ENCODE measurements at regions not wholly inside any gene's neighbourhood (a gene's known extent, or its start where the extent isn't known, plus 50 kb on each side); places are given as distances from the start of the nearest gene placed in this dataset.

GRCh38 chr18:27717816-27718215 lies 459.1 kb downstream of the CDH2 start:
- no peak for TF ChIP-seq CTCF (IDR thresholded peaks at IDR 0.05)
- no peaks in the 10 kb centered on the region for H3K9me3 Mint-ChIP-seq (ENCODE audit: unreplicated experiment)
- peaks cover 31% of the 10 kb centered on the region for H3K4me1 Mint-ChIP-seq (ENCODE audit: unreplicated experiment)
- no peak for DNase-seq (ENCODE audit: extremely low spot score, unreplicated experiment)
- no peak overlapping the region for H3K4me3 Mint-ChIP-seq (ENCODE audit: unreplicated experiment)
- H3K27ac Mint-ChIP-seq (ENCODE audit: unreplicated experiment), result no peak overlapping the region
- H3K27me3 Mint-ChIP-seq (ENCODE audit: unreplicated experiment), result no peaks in the 10 kb centered on the region
- H3K36me3 Mint-ChIP-seq (ENCODE audit: unreplicated experiment), result no peaks in the 10 kb centered on the region

GRCh38 chr18:27717250-27717649 lies 459.7 kb downstream of the CDH2 start:
- Mint-ChIP-seq H3K4me3 (ENCODE audit: unreplicated experiment) (no peak overlapping the region), H3K27me3 (ENCODE audit: unreplicated experiment) (no peaks in the 10 kb centered on the region), H3K4me1 (ENCODE audit: unreplicated experiment) (peaks cover 36% of the 10 kb centered on the region), H3K27ac (ENCODE audit: unreplicated experiment) (no peak overlapping the region), H3K36me3 (ENCODE audit: unreplicated experiment) (no peaks in the 10 kb centered on the region), H3K9me3 (ENCODE audit: unreplicated experiment) (no peaks in the 10 kb centered on the region)
- TF ChIP-seq CTCF (IDR thresholded peaks at IDR 0.05), result no peak
- no peak for DNase-seq (ENCODE audit: extremely low spot score, unreplicated experiment)

- H3K36me3 Mint-ChIP-seq (ENCODE audit: unreplicated experiment), result no peaks in the 10 kb centered on the region
- no peak overlapping the region for H3K27ac Mint-ChIP-seq (ENCODE audit: unreplicated experiment)
- TF ChIP-seq CTCF (IDR thresholded peaks at IDR 0.05), result no peak
- no peak for DNase-seq (ENCODE audit: extremely low spot score, unreplicated experiment)
- H3K4me1 Mint-ChIP-seq (ENCODE audit: unreplicated experiment), result peaks cover 51% of the 10 kb centered on the region
- no peaks in the 10 kb centered on the region for H3K9me3 Mint-ChIP-seq (ENCODE audit: unreplicated experiment)
- H3K4me3 Mint-ChIP-seq (ENCODE audit: unreplicated experiment), result no peak overlapping the region
- no peaks in the 10 kb centered on the region for H3K27me3 Mint-ChIP-seq (ENCODE audit: unreplicated experiment)
These were observed 461.2 kb downstream of the CDH2 start for GRCh38 chr18:27715751-27716150.

- Mint-ChIP-seq H3K27ac (ENCODE audit: unreplicated experiment) (peak overlapping the region; percentile 78), H3K4me3 (ENCODE audit: unreplicated experiment) (no peak overlapping the region), H3K9me3 (ENCODE audit: unreplicated experiment) (no peaks in the 10 kb centered on the region), H3K4me1 (ENCODE audit: unreplicated experiment) (peaks cover 51% of the 10 kb centered on the region), H3K36me3 (ENCODE audit: unreplicated experiment) (no peaks in the 10 kb centered on the region), H3K27me3 (ENCODE audit: unreplicated experiment) (no peaks in the 10 kb centered on the region)
- no peak for DNase-seq (ENCODE audit: extremely low spot score, unreplicated experiment)
- TF ChIP-seq CTCF (IDR thresholded peaks at IDR 0.05), result no peak
These were observed 463.2 kb downstream of the CDH2 start for GRCh38 chr18:27713738-27714095.

- no peaks in the 10 kb centered on the region for H3K36me3 Mint-ChIP-seq (ENCODE audit: unreplicated experiment)
- no peaks in the 10 kb centered on the region for H3K9me3 Mint-ChIP-seq (ENCODE audit: unreplicated experiment)
- H3K4me1 Mint-ChIP-seq (ENCODE audit: unreplicated experiment), result peaks cover 51% of the 10 kb centered on the region
- DNase-seq (ENCODE audit: extremely low spot score, unreplicated experiment), result no peak
- H3K27me3 Mint-ChIP-seq (ENCODE audit: unreplicated experiment), result no peaks in the 10 kb centered on the region
- no peak overlapping the region for H3K4me3 Mint-ChIP-seq (ENCODE audit: unreplicated experiment)
- no peak for TF ChIP-seq CTCF (IDR thresholded peaks at IDR 0.05)
- peak overlapping the region; percentile 78 for H3K27ac Mint-ChIP-seq (ENCODE audit: unreplicated experiment)
These were observed 463.7 kb downstream of the CDH2 start for GRCh38 chr18:27713037-27713737.

Data from osteocyte (in vitro differentiated cells).